Hepatic stellate cell (primary cell): ENCODE measurements at regions not wholly inside any gene's neighbourhood (a gene's known extent, or its start where the extent isn't known, plus 50 kb on each side); places are given as distances from the start of the nearest gene placed in this dataset.

Source experiments
- DNase-seq: peaks from one replicate; pipeline ENCODE4 v3.0.0; 2011; ENCODE audit warnings: low spot score

GRCh38 chr3:74347563-74348268 is 266.7 kb downstream of the CNTN3 start:
- no peak for DNase-seq

- DNase-seq = no peak
These were observed 267.6 kb downstream of the CNTN3 start for GRCh38 chr3:74346896-74347295.

- no peak for DNase-seq
These were observed 268.8 kb downstream of the CNTN3 start for GRCh38 chr3:74345701-74346100.

- no peak for DNase-seq
These were observed 269.5 kb downstream of the CNTN3 start for GRCh38 chr3:74344865-74345440.

GRCh38 chr3:74343391-74343790 is 271.1 kb downstream of the CNTN3 start:
- no peak for DNase-seq

- no peak for DNase-seq
These were observed 275.5 kb downstream of the CNTN3 start for GRCh38 chr3:74338998-74339397.

- no peak for DNase-seq
These were observed 282.3 kb downstream of the CNTN3 start for GRCh38 chr3:74332165-74332564.

GRCh38 chr3:74331711-74332110 is 282.7 kb downstream of the CNTN3 start:
- no peak for DNase-seq

GRCh38 chr3:74329096-74329495 is 285.4 kb downstream of the CNTN3 start:
- no peak for DNase-seq

GRCh38 chr3:74328435-74328834 is 286.0 kb downstream of the CNTN3 start:
- no peak for DNase-seq

- DNase-seq = no peak
These were observed 299.2 kb downstream of the CNTN3 start for GRCh38 chr3:74315291-74315690.

GRCh38 chr3:74314696-74315095 is 299.8 kb downstream of the CNTN3 start:
- DNase-seq = no peak

GRCh38 chr3:74309716-74310115 is 304.7 kb downstream of the CNTN3 start:
- DNase-seq = no peak

GRCh38 chr3:74304424-74304823 is 310.0 kb downstream of the CNTN3 start:
- no peak for DNase-seq

GRCh38 chr3:74303711-74304110 is 310.7 kb downstream of the CNTN3 start:
- DNase-seq = no peak

- no peak for DNase-seq
These were observed 311.5 kb downstream of the CNTN3 start for GRCh38 chr3:74302969-74303368.

- no peak for DNase-seq
These were observed 312.2 kb downstream of the CNTN3 start for GRCh38 chr3:74302281-74302680.

- no peak for DNase-seq
These were observed 313.4 kb downstream of the CNTN3 start for GRCh38 chr3:74301056-74301455.

GRCh38 chr3:74295479-74295878 is 319.0 kb downstream of the CNTN3 start:
- no peak for DNase-seq

- DNase-seq = no peak
These were observed 325.7 kb downstream of the CNTN3 start for GRCh38 chr3:74288761-74289160.

GRCh38 chr3:74287557-74287956 is 326.9 kb downstream of the CNTN3 start:
- no peak for DNase-seq

- DNase-seq = no peak
These were observed 332.3 kb downstream of the CNTN3 start for GRCh38 chr3:74282202-74282601.

GRCh38 chr3:74281705-74282104 is 332.8 kb downstream of the CNTN3 start:
- no peak for DNase-seq
